HEK293 (cell line): ENCODE measurements at regions not wholly inside any gene's neighbourhood (a gene's known extent, or its start where the extent isn't known, plus 50 kb on each side); places are given as distances from the start of the nearest gene placed in this dataset.

Experiments used
- CTCF ChIP-seq: fragments of 450-650 bp; formaldehyde crosslinking; IDR thresholded peaks from 2 replicates; pipeline ENCODE4 v1.5.1; 2016; ENCODE audit warnings: missing biosample characterization, missing genetic modification characterization
- GLI4 ChIP-seq: fragments of 450-650 bp; formaldehyde crosslinking; IDR thresholded peaks from 2 replicates; pipeline ENCODE4 v1.5.1; 2016; ENCODE audit warnings: missing biosample characterization, missing genetic modification characterization
- KLF16 ChIP-seq: fragments of 450-650 bp; formaldehyde crosslinking; IDR thresholded peaks from 2 replicates; pipeline ENCODE4 v1.5.1; 2017; ENCODE audit warnings: missing biosample characterization, missing genetic modification characterization
- ZBTB7A ChIP-seq: fragments of 450-650 bp; formaldehyde crosslinking; IDR thresholded peaks from 2 replicates; pipeline ENCODE4 v1.5.1; 2016; ENCODE audit warnings: low read depth, missing biosample characterization, missing genetic modification characterization
- ZNF10 ChIP-seq: fragments of 450-650 bp; formaldehyde crosslinking; IDR thresholded peaks from 2 replicates; pipeline ENCODE4 v1.5.1; 2017; ENCODE audit warnings: missing biosample characterization, missing genetic modification characterization
- ZNF626 ChIP-seq: fragments of 450-650 bp; sonication (Bioruptor Pico); formaldehyde crosslinking; IDR thresholded peaks from 2 replicates; pipeline ENCODE4 v1.5.1; 2018; ENCODE audit warnings: missing biosample characterization, missing genetic modification characterization, inconsistent platforms

GRCh38 chr7:96527133-96527827 is 182.4 kb downstream of the SEM1 start:
- TF ChIP-seq KLF16 (tag by site-specific recombination) (no peak), GLI4 (tag by site-specific recombination) (no peak), ZBTB7A (tag by site-specific recombination) (no peak), CTCF (tag by site-specific recombination) (no peak), ZNF10 (no peak), ZNF626 (tag by site-specific recombination) (no peak)
